RCC 7860 (cell line): ENCODE measurements at regions not wholly inside any gene's neighbourhood (a gene's known extent, or its start where the extent isn't known, plus 50 kb on each side); places are given as distances from the start of the nearest gene placed in this dataset.

ENCODE experiments used
- DNase-seq: peaks from one replicate; pipeline ENCODE4 v3.0.0-alpha.2; 2015; ENCODE audit warnings: low spot score
- FAIRE-seq: peaks from 2 replicates; lab custom pipeline; 2012; peaks lifted over from hg19 to GRCh38; lab: Jason Lieb, UNC

GRCh38 chr1:87558921-87559320 is 230.2 kb downstream of the LMO4 start:
- DNase-seq, result no peak
- FAIRE-seq, result no peak

DNA sequence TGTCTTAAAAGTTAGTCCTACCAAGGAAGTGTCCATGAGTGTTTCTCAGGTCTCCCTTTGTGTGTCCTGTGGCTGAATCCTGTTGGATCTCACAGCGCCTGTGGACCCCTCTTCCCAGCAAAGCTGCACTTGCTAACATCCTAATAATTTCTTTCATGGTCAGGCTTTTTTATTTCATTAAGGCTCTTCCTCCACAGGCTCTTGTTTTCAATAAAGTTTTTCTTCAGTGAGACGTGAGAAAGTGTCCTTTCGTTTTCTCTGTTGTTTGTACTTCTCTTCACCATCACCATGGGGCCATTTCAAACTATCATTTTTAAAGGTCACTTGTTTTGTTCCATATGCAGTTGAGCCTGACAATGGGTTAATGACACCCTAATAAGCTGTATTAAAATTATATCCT is 231.5 kb downstream of the LMO4 start:
- FAIRE-seq (no peak), DNase-seq (no peak)

- DNase-seq, result no peak
- FAIRE-seq, result no peak
Observed at GRCh38 chr1:87560601-87561360, 232.1 kb downstream of the LMO4 start.

GRCh38 chr1:87563211-87563610 is 234.5 kb downstream of the LMO4 start:
- DNase-seq (no peak), FAIRE-seq (no peak)

DNA sequence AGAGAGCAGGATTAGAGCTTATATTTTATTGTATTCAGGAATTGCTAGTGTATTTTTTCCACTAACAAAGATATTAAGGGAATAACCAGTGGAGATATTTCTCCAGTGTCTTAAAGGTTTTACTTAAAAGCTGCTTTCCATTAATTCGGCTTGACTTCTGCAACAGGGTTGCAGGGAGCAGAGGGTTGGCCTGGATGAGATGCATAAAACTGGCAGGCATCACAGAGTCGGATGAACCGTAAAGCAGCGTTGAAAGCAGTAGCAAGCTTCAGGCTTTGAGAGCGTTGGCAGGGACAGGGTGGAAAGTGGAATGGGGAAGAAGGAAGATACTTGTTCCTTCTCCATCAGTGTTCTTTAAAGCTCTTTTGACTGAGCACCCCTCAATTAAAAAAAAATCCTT is 237.2 kb downstream of the LMO4 start:
- DNase-seq (no peak), FAIRE-seq (no peak)

- DNase-seq, result no peak
- no peak for FAIRE-seq
Observed at GRCh38 chr1:87568005-87568404, 239.3 kb downstream of the LMO4 start.

DNA sequence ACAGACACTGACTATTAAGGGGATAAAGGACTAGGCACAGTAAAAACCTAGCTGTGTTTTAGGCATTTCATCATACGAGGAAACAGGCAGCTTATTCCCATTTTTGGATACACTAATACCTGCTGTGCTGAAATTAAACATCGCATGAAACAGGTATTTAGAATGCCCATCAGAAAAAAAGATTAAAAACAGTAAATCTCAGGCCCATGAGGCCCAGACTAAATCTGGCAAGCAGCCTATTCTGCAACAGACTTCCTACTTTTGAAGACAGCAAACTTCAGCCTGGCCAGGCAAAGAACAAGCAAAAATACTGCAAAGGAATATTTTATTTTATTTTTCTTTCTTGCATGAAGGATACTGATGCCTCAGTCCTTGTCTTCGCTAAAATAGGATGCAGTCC is 240.2 kb downstream of the LMO4 start:
- no peak for FAIRE-seq
- DNase-seq, result no peak

- DNase-seq (no peak), FAIRE-seq (no peak)
Observed at GRCh38 chr1:87572008-87572407, 243.3 kb downstream of the LMO4 start.

- FAIRE-seq (no peak), DNase-seq (no peak)
Observed at GRCh38 chr1:87572891-87573290, 244.2 kb downstream of the LMO4 start.

DNA sequence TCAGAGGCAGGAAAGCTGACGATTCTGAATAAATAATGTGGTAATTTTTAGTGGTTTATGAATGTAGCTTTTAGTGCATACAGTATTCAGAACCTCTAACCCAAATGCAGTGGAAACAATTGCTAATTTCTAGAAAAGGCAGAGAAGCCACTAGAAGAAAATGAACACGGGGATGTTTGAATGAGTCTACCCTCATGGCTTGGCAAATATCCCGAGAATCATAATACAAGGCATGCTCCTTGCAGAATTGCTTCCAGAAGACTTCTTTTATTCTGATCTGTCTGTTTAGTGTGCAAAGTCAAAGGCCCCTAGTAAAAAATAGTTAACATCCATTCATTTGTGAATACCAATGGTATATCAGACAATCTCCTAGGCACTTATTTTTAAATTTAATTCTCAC is 246.8 kb downstream of the LMO4 start:
- no peak for FAIRE-seq

DNA sequence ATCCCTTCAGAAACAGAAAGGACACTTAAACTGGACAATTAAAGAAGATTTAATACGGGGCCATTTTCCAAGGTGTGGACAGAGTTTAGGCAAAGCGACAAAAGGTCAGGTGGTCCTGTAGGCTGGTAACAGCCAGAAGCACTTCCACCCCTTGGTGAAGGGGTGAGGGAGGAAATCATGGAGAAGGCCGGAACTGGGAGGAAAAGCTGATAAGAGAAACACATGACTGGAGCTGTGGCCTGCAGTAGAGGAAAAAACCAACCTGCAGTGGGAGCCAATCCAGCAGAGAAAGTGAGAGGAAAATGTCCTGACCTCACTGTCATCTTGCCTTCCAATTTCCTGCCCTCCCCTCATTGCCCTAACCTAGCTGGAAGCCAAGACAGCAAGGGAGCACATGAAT is 249.8 kb downstream of the LMO4 start:
- no peak for FAIRE-seq
- DNase-seq, result no peak

More for the DNA sequence above, 246.8 kb downstream of the LMO4 start:
- no peak for DNase-seq

DNA sequence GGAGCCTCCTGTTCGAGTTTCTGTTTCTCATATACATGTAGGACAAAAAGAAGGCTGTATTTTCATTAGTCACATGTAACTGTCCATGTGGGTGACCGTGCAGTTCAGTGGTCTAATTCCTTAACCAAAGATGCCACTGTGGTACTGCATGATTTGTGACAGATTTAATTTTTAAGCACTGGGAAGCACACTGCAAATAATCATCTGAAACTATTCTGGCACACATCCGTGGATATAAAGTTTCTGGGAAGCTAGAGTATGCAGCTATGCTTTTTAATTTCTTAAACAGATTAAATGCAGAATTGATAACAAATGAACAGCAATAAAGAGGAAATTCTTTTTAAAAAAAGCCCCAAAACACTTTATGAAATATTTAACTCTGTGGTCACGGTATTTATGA is 254.8 kb downstream of the LMO4 start:
- DNase-seq, result no peak
- no peak for FAIRE-seq

GRCh38 chr1:87584586-87584985 is 255.9 kb downstream of the LMO4 start:
- FAIRE-seq (no peak), DNase-seq (no peak)

DNA sequence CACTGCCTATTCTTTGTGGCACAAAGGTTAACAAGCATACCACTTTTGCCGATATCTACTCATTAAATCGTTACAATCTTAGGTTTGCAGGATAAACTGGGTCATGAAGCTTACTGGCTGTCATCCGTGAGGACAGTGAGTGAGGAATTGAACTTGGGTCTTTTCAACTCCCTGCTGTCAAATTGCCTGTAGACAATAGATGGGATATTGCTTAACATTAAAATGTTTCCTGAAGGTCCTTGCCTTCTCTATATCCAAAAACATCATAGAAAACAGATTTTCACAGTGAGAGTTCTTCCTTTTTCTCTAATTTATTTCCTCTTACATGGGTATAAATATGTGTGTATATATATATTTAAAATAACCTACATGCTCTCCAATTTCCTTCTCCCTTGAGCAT is 257.8 kb downstream of the LMO4 start:
- no peak for DNase-seq
- FAIRE-seq, result no peak

DNA sequence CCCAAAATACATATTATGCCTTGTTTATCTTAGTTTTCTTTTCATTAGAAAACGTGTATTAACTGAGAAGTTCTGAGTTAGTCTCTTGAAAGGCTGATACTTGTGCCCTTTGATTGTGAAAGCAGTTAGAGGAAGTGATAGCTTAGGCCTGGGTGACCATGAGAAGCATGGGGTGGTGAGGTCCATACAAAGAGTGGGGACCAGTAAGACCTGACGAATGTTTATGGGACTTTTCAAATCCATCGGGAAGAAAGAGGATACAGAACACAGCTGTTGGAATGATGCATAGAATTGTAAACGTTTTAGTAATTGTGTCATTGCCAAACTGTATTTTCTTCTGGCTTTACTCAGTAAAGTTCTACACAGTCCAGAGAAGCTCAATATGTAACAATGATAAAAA is 259.8 kb downstream of the LMO4 start:
- no peak for DNase-seq
- no peak for FAIRE-seq

DNA sequence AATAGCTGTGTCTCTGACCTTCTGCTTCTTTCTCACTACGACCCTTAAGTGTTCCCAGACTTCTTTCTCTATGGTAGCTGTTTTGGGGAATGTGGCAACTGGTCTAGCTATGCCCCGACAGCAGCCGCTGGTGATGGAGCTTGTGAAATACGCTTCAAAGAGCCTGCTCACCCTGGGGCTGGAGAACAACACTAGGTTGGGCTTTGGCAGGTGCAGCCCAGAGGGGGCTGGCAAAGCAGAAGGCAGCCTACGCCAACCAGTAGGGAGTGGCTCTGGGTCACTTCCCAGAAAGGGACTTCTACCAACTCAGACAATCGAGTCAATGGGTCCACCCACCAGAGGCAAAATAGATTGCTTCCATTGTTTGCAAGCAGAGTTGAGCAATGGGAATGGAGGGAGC is 262.8 kb downstream of the LMO4 start:
- no peak for DNase-seq
- FAIRE-seq, result no peak

DNA sequence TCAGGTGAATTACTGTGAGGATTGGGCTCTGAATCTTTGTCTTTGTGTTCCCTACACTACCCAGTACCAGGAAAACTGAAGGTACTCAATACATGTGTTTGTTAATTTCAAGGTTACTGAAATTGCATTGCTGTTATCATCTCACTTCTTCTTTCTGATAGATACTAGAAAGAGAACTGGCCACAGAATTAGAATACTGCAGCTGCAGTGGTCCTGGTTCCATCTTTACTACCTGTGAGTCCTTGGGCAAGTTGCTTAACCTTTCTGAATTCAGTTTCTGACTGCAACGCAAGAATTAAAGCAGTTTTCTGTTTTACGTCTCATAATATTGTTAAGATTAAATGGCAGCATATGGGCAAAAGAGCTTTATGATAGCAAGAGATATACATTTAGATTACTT is 263.5 kb downstream of the LMO4 start:
- FAIRE-seq (no peak), DNase-seq (no peak)

GRCh38 chr1:87594736-87595383 is 266.2 kb downstream of the LMO4 start:
- FAIRE-seq (no peak), DNase-seq (no peak)

GRCh38 chr1:87595384-87595781 is 266.7 kb downstream of the LMO4 start:
- DNase-seq, result no peak
- no peak for FAIRE-seq

- FAIRE-seq (no peak), DNase-seq (no peak)
Observed at GRCh38 chr1:87598429-87598828, 269.7 kb downstream of the LMO4 start.

GRCh38 chr1:87599569-87599968 is 270.9 kb downstream of the LMO4 start:
- DNase-seq (no peak), FAIRE-seq (no peak)

GRCh38 chr1:87600055-87600850 is 271.6 kb downstream of the LMO4 start:
- no peak for FAIRE-seq
- DNase-seq, result no peak
